ENCODE measurements at regions not wholly inside any gene's neighbourhood (a gene's known extent, or its start where the extent isn't known, plus 50 kb on each side); places are given as distances from the start of the nearest gene placed in this dataset.

GRCh38 chr2:191760655-191761262 lies 82.8 kb downstream of the NABP1 start:
- CTCF ChIA-PET (ENCODE audit: unreplicated experiment): no interaction called here
- Histone ChIP-seq H4K20me1 (ENCODE audit: insufficient read depth, low read length) (no peaks in the 10 kb centered on the region), H3K4me2 (ENCODE audit: low read length) (no peak overlapping the region), H3K36me3 (ENCODE audit: insufficient read depth, low read length) (no peaks in the 10 kb centered on the region), H3K4me3 (ENCODE audit: low read depth, low read length, poor library complexity, severe bottlenecking) (no peak overlapping the region), H2AFZ (ENCODE audit: low read length) (no peak overlapping the region), H3K4me1 (ENCODE audit: insufficient read depth, low read length, poor library complexity, severe bottlenecking) (no peaks in the 10 kb centered on the region), H3K9me3 (ENCODE audit: low read length) (no peaks in the 10 kb centered on the region), H3K9me2 (ENCODE audit: insufficient read depth, low read length) (no peaks in the 10 kb centered on the region), H3K27ac (ENCODE audit: low read depth, low read length, poor library complexity, severe bottlenecking) (no peak overlapping the region), H3K79me2 (ENCODE audit: insufficient read depth, low read depth, low read length) (no peaks in the 10 kb centered on the region)
- BruUV-seq (replicated peaks): no TSS peak
- TF ChIP-seq EZH2phosphoT487 (IDR thresholded peaks at IDR 0.05; ENCODE audit: borderline replicate concordance, low read depth, low read length) (no peak), CTCF (conservative IDR thresholded peaks at IDR 0.05; ENCODE audit: low read length) (no peak)
- POLR2A ChIA-PET: interaction anchor here (1.0 kb wide), 1 partner anchor 34 kb away, joined by 3 read pairs; no protein-coding TSS in a partner anchor
- intact Hi-C loops (cut with micrococcal nuclease; ENCODE audit: unreplicated experiment): no loop called here
- DNase-seq (ENCODE audit: low spot score): no peak

GRCh38 chr2:191773136-191773535 lies 73.8 kb downstream of the CAVIN2 start:
- Histone ChIP-seq H3K9me2 (ENCODE audit: insufficient read depth, low read length) (no peaks in the 10 kb centered on the region), H4K20me1 (ENCODE audit: insufficient read depth, low read length) (no peaks in the 10 kb centered on the region), H3K4me2 (ENCODE audit: low read length) (no peak overlapping the region), H3K36me3 (ENCODE audit: insufficient read depth, low read length) (no peaks in the 10 kb centered on the region), H2AFZ (ENCODE audit: low read length) (no peak overlapping the region), H3K79me2 (ENCODE audit: insufficient read depth, low read depth, low read length) (no peaks in the 10 kb centered on the region), H3K4me1 (ENCODE audit: insufficient read depth, low read length, poor library complexity, severe bottlenecking) (no peaks in the 10 kb centered on the region), H3K9me3 (ENCODE audit: low read length) (no peaks in the 10 kb centered on the region), H3K27ac (ENCODE audit: low read depth, low read length, poor library complexity, severe bottlenecking) (no peak overlapping the region), H3K4me3 (ENCODE audit: low read depth, low read length, poor library complexity, severe bottlenecking) (no peak overlapping the region)
- no peak for TF ChIP-seq CTCF (conservative IDR thresholded peaks at IDR 0.05; ENCODE audit: low read length)
- no peak for TF ChIP-seq EZH2phosphoT487 (IDR thresholded peaks at IDR 0.05; ENCODE audit: borderline replicate concordance, low read depth, low read length)
- DNase-seq (ENCODE audit: low spot score): no peak
- ChIA-PET POLR2A (no interaction called here), CTCF (ENCODE audit: unreplicated experiment) (no interaction called here)
- intact Hi-C loops (cut with micrococcal nuclease; ENCODE audit: unreplicated experiment): no loop called here
- BruUV-seq (replicated peaks): no TSS peak

- Histone ChIP-seq H3K36me3 (ENCODE audit: insufficient read depth, low read length) (no peaks in the 10 kb centered on the region), H3K4me2 (ENCODE audit: low read length) (no peak overlapping the region), H3K4me1 (ENCODE audit: insufficient read depth, low read length, poor library complexity, severe bottlenecking) (no peaks in the 10 kb centered on the region), H3K27ac (ENCODE audit: low read depth, low read length, poor library complexity, severe bottlenecking) (no peak overlapping the region), H3K79me2 (ENCODE audit: insufficient read depth, low read depth, low read length) (no peaks in the 10 kb centered on the region), H3K9me2 (ENCODE audit: insufficient read depth, low read length) (no peaks in the 10 kb centered on the region), H3K9me3 (ENCODE audit: low read length) (no peaks in the 10 kb centered on the region), H3K4me3 (ENCODE audit: low read depth, low read length, poor library complexity, severe bottlenecking) (no peak overlapping the region), H2AFZ (ENCODE audit: low read length) (no peak overlapping the region), H4K20me1 (ENCODE audit: insufficient read depth, low read length) (no peaks in the 10 kb centered on the region)
- BruUV-seq (replicated peaks): no TSS peak
- DNase-seq (ENCODE audit: low spot score): no peak
- CTCF ChIA-PET (ENCODE audit: unreplicated experiment): no interaction called here
- TF ChIP-seq CTCF (conservative IDR thresholded peaks at IDR 0.05; ENCODE audit: low read length): no peak
- TF ChIP-seq EZH2phosphoT487 (IDR thresholded peaks at IDR 0.05; ENCODE audit: borderline replicate concordance, low read depth, low read length): no peak
- POLR2A ChIA-PET: interaction anchor here (0.6 to 0.7 kb wide), 2 partner anchors 21 to 24 kb away, joined by 3 to 4 read pairs; no protein-coding TSS in a partner anchor
- intact Hi-C loops (cut with micrococcal nuclease; ENCODE audit: unreplicated experiment): no loop called here
Measured at GRCh38 chr2:191777351-191777750, 69.5 kb downstream of the CAVIN2 start.
